ENCODE measurements at regions not wholly inside any gene's neighbourhood (a gene's known extent, or its start where the extent isn't known, plus 50 kb on each side); places are given as distances from the start of the nearest gene placed in this dataset.

DNA sequence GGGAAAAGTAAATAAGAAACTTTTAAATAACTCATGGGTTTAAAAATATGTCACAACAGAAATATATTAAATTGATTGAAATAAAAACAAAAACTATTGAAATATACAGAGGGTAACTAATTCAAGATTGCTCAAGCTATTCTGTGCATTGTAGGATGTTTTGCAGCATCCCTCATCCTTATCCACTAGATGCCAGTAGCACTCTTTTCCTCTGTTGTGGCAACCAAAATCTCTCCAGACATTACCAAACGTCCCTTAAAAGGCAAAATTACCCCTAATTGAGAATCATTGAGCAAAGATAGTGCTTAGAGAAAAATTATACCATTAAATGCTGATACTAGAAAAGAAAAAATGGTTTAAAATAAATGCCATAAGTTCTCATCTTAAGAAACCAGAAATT, 682.6 kb downstream of the RWDD3 start:
- Mint-ChIP-seq H3K9me3 (ENCODE audit: unreplicated experiment) (peaks cover under 1% of the 10 kb centered on the region), H3K4me3 (ENCODE audit: unreplicated experiment) (no peak overlapping the region), H3K27me3 (ENCODE audit: low read depth, unreplicated experiment) (no peaks in the 10 kb centered on the region), H3K36me3 (ENCODE audit: low read depth, unreplicated experiment) (no peaks in the 10 kb centered on the region), H3K27ac (ENCODE audit: unreplicated experiment) (no peak overlapping the region), H3K4me1 (ENCODE audit: low read depth, unreplicated experiment) (no peaks in the 10 kb centered on the region)
- Histone ChIP-seq H3K27me3 (ENCODE audit: insufficient read depth, low read length) (no peaks in the 10 kb centered on the region), H3K4me3 (ENCODE audit: insufficient read depth, low read depth, low read length) (no peak overlapping the region), H3K36me3 (ENCODE audit: insufficient read depth, low read length) (no peaks in the 10 kb centered on the region), H4K20me1 (ENCODE audit: insufficient read depth, low read length) (no peaks in the 10 kb centered on the region), H3K79me2 (ENCODE audit: insufficient read depth, low read length) (no peaks in the 10 kb centered on the region), H3K4me2 (ENCODE audit: low read length) (no peak overlapping the region), H3K4me1 (ENCODE audit: insufficient read depth, low read length) (no peaks in the 10 kb centered on the region), H3K9ac (ENCODE audit: low read length) (no peak overlapping the region), H3K9me3 (ENCODE audit: insufficient read depth, low read depth, low read length) (no peaks in the 10 kb centered on the region), H2AFZ (ENCODE audit: low read depth, low read length) (no peak overlapping the region), H3K27ac (ENCODE audit: low read depth, low read length) (no peak overlapping the region)
- TF ChIP-seq, protein P1, sequence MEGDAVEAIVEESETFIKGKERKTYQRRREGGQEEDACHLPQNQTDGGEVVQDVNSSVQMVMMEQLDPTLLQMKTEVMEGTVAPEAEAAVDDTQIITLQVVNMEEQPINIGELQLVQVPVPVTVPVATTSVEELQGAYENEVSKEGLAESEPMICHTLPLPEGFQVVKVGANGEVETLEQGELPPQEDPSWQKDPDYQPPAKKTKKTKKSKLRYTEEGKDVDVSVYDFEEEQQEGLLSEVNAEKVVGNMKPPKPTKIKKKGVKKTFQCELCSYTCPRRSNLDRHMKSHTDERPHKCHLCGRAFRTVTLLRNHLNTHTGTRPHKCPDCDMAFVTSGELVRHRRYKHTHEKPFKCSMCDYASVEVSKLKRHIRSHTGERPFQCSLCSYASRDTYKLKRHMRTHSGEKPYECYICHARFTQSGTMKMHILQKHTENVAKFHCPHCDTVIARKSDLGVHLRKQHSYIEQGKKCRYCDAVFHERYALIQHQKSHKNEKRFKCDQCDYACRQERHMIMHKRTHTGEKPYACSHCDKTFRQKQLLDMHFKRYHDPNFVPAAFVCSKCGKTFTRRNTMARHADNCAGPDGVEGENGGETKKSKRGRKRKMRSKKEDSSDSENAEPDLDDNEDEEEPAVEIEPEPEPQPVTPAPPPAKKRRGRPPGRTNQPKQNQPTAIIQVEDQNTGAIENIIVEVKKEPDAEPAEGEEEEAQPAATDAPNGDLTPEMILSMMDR (IDR thresholded peaks at IDR 0.05; ENCODE audit: insufficient read depth, low read depth, low read length) = peak; percentile 45
- no peak for TF ChIP-seq EZH2 (IDR thresholded peaks at IDR 0.05; ENCODE audit: insufficient read depth, low read length)
- FAIRE-seq (no peak), DNase-seq (ENCODE audit: low read depth) (peak; percentile 5)

DNA sequence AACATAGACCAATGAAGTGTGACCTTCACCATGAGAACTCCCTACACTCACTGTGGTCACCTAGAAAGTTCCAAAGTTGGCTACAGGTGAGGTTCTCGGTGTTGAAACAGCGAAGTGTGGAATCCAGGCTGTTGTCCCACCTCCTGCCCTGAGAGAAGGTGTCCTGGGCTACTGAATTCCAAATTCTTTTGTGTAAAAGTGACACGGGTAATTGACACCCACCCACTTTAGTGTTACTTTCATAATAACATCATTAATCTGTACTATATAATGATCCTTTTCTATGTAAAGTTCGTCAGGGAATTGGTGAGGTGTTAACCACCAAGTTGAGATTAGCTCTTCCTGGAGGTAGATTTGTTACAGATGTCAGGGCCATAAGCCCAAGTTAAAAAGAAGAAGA, 690.7 kb downstream of the RWDD3 start:
- Histone ChIP-seq H3K79me2 (ENCODE audit: insufficient read depth, low read length) (no peaks in the 10 kb centered on the region), H2AFZ (ENCODE audit: low read depth, low read length) (no peak overlapping the region), H3K4me3 (ENCODE audit: insufficient read depth, low read depth, low read length) (no peak overlapping the region), H3K4me2 (ENCODE audit: low read length) (no peak overlapping the region), H3K9me3 (ENCODE audit: insufficient read depth, low read depth, low read length) (no peaks in the 10 kb centered on the region), H4K20me1 (ENCODE audit: insufficient read depth, low read length) (no peaks in the 10 kb centered on the region), H3K9ac (ENCODE audit: low read length) (no peak overlapping the region), H3K27ac (ENCODE audit: low read depth, low read length) (no peak overlapping the region), H3K4me1 (ENCODE audit: insufficient read depth, low read length) (no peaks in the 10 kb centered on the region), H3K36me3 (ENCODE audit: insufficient read depth, low read length) (no peaks in the 10 kb centered on the region), H3K27me3 (ENCODE audit: insufficient read depth, low read length) (no peaks in the 10 kb centered on the region)
- TF ChIP-seq, protein P1 (IDR thresholded peaks at IDR 0.05; ENCODE audit: insufficient read depth, low read depth, low read length) = no peak
- TF ChIP-seq EZH2 (IDR thresholded peaks at IDR 0.05; ENCODE audit: insufficient read depth, low read length) = no peak
- Mint-ChIP-seq H3K4me3 (ENCODE audit: unreplicated experiment) (no peak overlapping the region), H3K4me1 (ENCODE audit: low read depth, unreplicated experiment) (no peaks in the 10 kb centered on the region), H3K9me3 (ENCODE audit: unreplicated experiment) (no peaks in the 10 kb centered on the region), H3K36me3 (ENCODE audit: low read depth, unreplicated experiment) (no peaks in the 10 kb centered on the region), H3K27ac (ENCODE audit: unreplicated experiment) (no peak overlapping the region), H3K27me3 (ENCODE audit: low read depth, unreplicated experiment) (no peaks in the 10 kb centered on the region)
- FAIRE-seq (no peak), DNase-seq (ENCODE audit: low read depth) (no peak)

DNA sequence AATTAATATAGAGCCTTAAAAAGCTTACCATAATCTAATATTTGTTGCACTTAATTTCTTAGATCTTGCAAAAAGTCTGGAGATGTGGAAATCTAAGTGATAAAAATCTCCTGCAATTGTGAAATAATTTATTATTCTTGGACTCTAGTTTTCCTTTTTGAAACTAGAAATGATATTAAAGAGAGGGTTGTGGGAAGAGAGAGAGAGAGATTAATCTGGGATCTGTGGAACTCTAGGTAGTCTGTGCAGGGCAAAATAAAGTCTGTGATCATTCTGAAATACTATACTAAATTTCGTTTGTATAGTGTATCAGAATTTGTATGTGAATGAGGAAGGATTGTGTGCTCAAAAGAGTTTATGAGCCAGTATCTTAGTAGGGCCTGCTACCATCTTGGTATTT, 692.3 kb downstream of the RWDD3 start:
- DNase-seq (ENCODE audit: low read depth) = no peak

More for the DNA sequence above, 692.3 kb downstream of the RWDD3 start:
- no peaks in the 10 kb centered on the region for H3K4me1 ChIP-seq (ENCODE audit: insufficient read depth, low read length)
- H3K9ac ChIP-seq (ENCODE audit: low read length) = no peak overlapping the region
- Mint-ChIP-seq H3K36me3 (ENCODE audit: low read depth, unreplicated experiment) (no peaks in the 10 kb centered on the region), H3K27ac (ENCODE audit: unreplicated experiment) (no peak overlapping the region), H3K9me3 (ENCODE audit: unreplicated experiment) (no peaks in the 10 kb centered on the region), H3K4me1 (ENCODE audit: low read depth, unreplicated experiment) (no peaks in the 10 kb centered on the region), H3K4me3 (ENCODE audit: unreplicated experiment) (no peak overlapping the region), H3K27me3 (ENCODE audit: low read depth, unreplicated experiment) (no peaks in the 10 kb centered on the region)
- no peaks in the 10 kb centered on the region for H4K20me1 ChIP-seq (ENCODE audit: insufficient read depth, low read length)
- no peak for FAIRE-seq
- no peaks in the 10 kb centered on the region for H3K36me3 ChIP-seq (ENCODE audit: insufficient read depth, low read length)
- H3K27me3 ChIP-seq (ENCODE audit: insufficient read depth, low read length) = no peaks in the 10 kb centered on the region
- TF ChIP-seq, protein P1 (IDR thresholded peaks at IDR 0.05; ENCODE audit: insufficient read depth, low read depth, low read length) = no peak
- no peak for TF ChIP-seq EZH2 (IDR thresholded peaks at IDR 0.05; ENCODE audit: insufficient read depth, low read length)
- no peak overlapping the region for H2AFZ ChIP-seq (ENCODE audit: low read depth, low read length)
- no peaks in the 10 kb centered on the region for H3K79me2 ChIP-seq (ENCODE audit: insufficient read depth, low read length)
- H3K4me3 ChIP-seq (ENCODE audit: insufficient read depth, low read depth, low read length) = no peak overlapping the region
- no peaks in the 10 kb centered on the region for H3K9me3 ChIP-seq (ENCODE audit: insufficient read depth, low read depth, low read length)
- H3K27ac ChIP-seq (ENCODE audit: low read depth, low read length) = no peak overlapping the region
- no peak overlapping the region for H3K4me2 ChIP-seq (ENCODE audit: low read length)

Data from astrocyte (in vitro differentiated cells and primary cell).